MM.1S (cell line): ENCODE measurements at regions not wholly inside any gene's neighbourhood (a gene's known extent, or its start where the extent isn't known, plus 50 kb on each side); places are given as distances from the start of the nearest gene placed in this dataset.

ENCODE experiments used
- DNase-seq: peaks from one replicate; pipeline ENCODE4 v3.0.0-alpha.2; 2015
- H2AFZ ChIP-seq: fragments of 300-600 bp; sonication (generic); 2 replicates; pipeline ENCODE4 v1.6.0; 2016; ENCODE audit warnings: antibody characterized with exemption, low read length
- H3F3A ChIP-seq: fragments of 300-600 bp; sonication (generic); 2 replicates; pipeline ENCODE4 v1.6.1; 2016; ENCODE audit warnings: mild to moderate bottlenecking, antibody characterized with exemption, low read length, moderate library complexity, mixed read lengths; ENCODE audit not compliant: insufficient read depth
- H3K27ac ChIP-seq: fragments of 300-600 bp; sonication (generic); 2 replicates; pipeline ENCODE4 v1.5.1; 2016; ENCODE audit warnings: mild to moderate bottlenecking, low read length
- H3K27me3 ChIP-seq: fragments of 300-600 bp; sonication (generic); replicated peaks from 2 replicates; pipeline ENCODE4 v1.6.0; 2016; ENCODE audit warnings: low read length; ENCODE audit not compliant: insufficient read depth
- H3K36me3 ChIP-seq: fragments of 300-600 bp; sonication (generic); replicated peaks from 2 replicates; pipeline ENCODE4 v1.6.1; 2016; ENCODE audit warnings: mild to moderate bottlenecking, low read length, mixed read lengths; ENCODE audit not compliant: insufficient read depth
- H3K4me1 ChIP-seq: fragments of 300-600 bp; sonication (generic); 2 replicates; pipeline ENCODE4 v1.6.1; 2016; ENCODE audit warnings: low read length, mixed read lengths
- H3K4me2 ChIP-seq: fragments of 300-600 bp; sonication (generic); 2 replicates; pipeline ENCODE4 v1.6.0; 2016; ENCODE audit warnings: low read depth, low read length
- H3K4me3 ChIP-seq: fragments of 300-600 bp; sonication (generic); 2 replicates; pipeline ENCODE4 v1.5.1; 2016; ENCODE audit warnings: low read length, mixed read lengths
- H3K79me2 ChIP-seq: fragments of 300-600 bp; sonication (generic); 2 replicates; pipeline ENCODE4 v1.6.1; 2016; ENCODE audit warnings: mixed run types, low read length, mixed read lengths
- H3K9ac ChIP-seq: fragments of 300-600 bp; sonication (generic); 2 replicates; pipeline ENCODE4 v1.6.1; 2016; ENCODE audit warnings: low read length, mixed read lengths
- H3K9me2 ChIP-seq: fragments of 300-600 bp; sonication (generic); replicated peaks from 2 replicates; pipeline ENCODE4 v1.6.1; 2016; ENCODE audit warnings: mild to moderate bottlenecking, low read length, mixed read lengths; ENCODE audit not compliant: insufficient read depth
- H3K9me3 ChIP-seq: fragments of 300-600 bp; sonication (generic); replicated peaks from 2 replicates; pipeline ENCODE4 v1.6.1; 2016; ENCODE audit warnings: mild to moderate bottlenecking, low read length, mixed read lengths; ENCODE audit not compliant: insufficient read depth
- H4K20me1 ChIP-seq: fragments of 300-600 bp; sonication (generic); 2 replicates; pipeline ENCODE4 v1.6.1; 2016; ENCODE audit warnings: mild to moderate bottlenecking, low read length, moderate library complexity, mixed read lengths; ENCODE audit not compliant: insufficient read depth
- EZH2 ChIP-seq: fragments of 300-600 bp; sonication (generic); optimal IDR thresholded peaks from 2 replicates; pipeline ENCODE3; 2017; ENCODE audit warnings: low read depth, mild to moderate bottlenecking, antibody characterized with exemption, low read length, mixed read lengths
- EZH2phosphoT487 ChIP-seq: fragments of 300-600 bp; sonication (generic); IDR thresholded peaks from 2 replicates; pipeline ENCODE4 v1.6.1; 2018; ENCODE audit warnings: antibody characterized with exemption, low read length
- TF ChIP-seq, protein P1 (sequence below): fragments of 300-600 bp; sonication (generic); IDR thresholded peaks from 2 replicates; pipeline ENCODE4 v1.5.1; 2016; ENCODE audit warnings: antibody characterized with exemption, low read length, mixed read lengths

DNA sequence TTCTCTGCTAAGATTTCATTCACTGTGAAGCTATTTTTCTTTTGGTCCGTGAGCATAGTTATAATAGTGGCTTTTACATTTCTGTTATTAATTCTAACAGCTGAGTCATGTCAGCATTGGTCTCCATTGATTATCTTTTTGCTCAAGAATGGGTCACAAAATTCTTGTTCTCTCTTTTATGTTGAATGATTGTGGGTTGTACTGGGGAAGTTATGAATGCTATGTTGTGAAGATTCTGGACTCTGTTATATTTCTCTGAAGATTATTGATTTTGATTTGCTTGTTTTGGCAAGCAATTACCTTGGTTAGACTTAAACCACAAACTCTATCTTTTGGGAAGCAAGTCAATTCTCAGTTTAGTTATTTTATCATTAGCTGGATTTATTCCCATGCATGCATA is 98.8 kb downstream of the IRX5 start:
- H3K27me3 ChIP-seq = no peaks in the 10 kb centered on the region

DNA sequence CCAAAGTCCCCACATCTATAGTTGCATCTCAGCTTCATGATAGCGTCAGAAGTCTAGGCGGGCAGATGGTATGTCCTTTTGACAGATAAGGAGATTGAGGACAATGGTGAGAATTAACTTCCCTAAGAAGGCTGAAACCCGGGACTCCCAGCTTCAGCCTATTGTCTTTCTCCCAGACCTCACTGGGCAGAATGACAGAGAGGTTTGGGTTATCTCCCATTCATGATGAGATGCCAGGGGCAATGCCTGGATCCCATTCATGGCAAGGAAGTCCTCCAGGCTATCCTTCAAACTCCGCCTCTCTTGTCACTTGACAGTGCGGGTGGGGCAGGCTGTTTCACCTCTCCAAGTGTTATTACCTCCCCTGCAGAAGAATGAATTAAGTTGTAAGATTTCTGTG is 100.3 kb downstream of the IRX5 start:
- Histone ChIP-seq H3K9me2 (no peaks in the 10 kb centered on the region), H3F3A (no peaks in the 10 kb centered on the region), H3K27me3 (no peaks in the 10 kb centered on the region), H3K27ac (no peak overlapping the region), H3K36me3 (no peaks in the 10 kb centered on the region), H3K79me2 (no peaks in the 10 kb centered on the region), H3K9ac (no peak overlapping the region), H2AFZ (no peak overlapping the region), H4K20me1 (no peaks in the 10 kb centered on the region), H3K4me2 (no peak overlapping the region), H3K4me3 (no peak overlapping the region), H3K4me1 (no peaks in the 10 kb centered on the region), H3K9me3 (no peaks in the 10 kb centered on the region)
- no peak for DNase-seq
- no peak for TF ChIP-seq EZH2
- no peak for TF ChIP-seq EZH2phosphoT487
- TF ChIP-seq, protein P1, sequence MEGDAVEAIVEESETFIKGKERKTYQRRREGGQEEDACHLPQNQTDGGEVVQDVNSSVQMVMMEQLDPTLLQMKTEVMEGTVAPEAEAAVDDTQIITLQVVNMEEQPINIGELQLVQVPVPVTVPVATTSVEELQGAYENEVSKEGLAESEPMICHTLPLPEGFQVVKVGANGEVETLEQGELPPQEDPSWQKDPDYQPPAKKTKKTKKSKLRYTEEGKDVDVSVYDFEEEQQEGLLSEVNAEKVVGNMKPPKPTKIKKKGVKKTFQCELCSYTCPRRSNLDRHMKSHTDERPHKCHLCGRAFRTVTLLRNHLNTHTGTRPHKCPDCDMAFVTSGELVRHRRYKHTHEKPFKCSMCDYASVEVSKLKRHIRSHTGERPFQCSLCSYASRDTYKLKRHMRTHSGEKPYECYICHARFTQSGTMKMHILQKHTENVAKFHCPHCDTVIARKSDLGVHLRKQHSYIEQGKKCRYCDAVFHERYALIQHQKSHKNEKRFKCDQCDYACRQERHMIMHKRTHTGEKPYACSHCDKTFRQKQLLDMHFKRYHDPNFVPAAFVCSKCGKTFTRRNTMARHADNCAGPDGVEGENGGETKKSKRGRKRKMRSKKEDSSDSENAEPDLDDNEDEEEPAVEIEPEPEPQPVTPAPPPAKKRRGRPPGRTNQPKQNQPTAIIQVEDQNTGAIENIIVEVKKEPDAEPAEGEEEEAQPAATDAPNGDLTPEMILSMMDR = no peak

More for the DNA sequence above, 98.8 kb downstream of the IRX5 start:
- Histone ChIP-seq H3K4me3 (no peak overlapping the region), H3K4me1 (no peaks in the 10 kb centered on the region), H3K36me3 (no peaks in the 10 kb centered on the region), H3K4me2 (no peak overlapping the region), H3K27ac (no peak overlapping the region), H3K9me3 (no peaks in the 10 kb centered on the region), H3K9ac (no peak overlapping the region), H2AFZ (no peak overlapping the region), H3F3A (no peaks in the 10 kb centered on the region), H3K9me2 (no peaks in the 10 kb centered on the region), H3K79me2 (no peaks in the 10 kb centered on the region), H4K20me1 (no peaks in the 10 kb centered on the region)
- no peak for DNase-seq
- TF ChIP-seq EZH2 (no peak), EZH2phosphoT487 (no peak)
- TF ChIP-seq, protein P1 = no peak

DNA sequence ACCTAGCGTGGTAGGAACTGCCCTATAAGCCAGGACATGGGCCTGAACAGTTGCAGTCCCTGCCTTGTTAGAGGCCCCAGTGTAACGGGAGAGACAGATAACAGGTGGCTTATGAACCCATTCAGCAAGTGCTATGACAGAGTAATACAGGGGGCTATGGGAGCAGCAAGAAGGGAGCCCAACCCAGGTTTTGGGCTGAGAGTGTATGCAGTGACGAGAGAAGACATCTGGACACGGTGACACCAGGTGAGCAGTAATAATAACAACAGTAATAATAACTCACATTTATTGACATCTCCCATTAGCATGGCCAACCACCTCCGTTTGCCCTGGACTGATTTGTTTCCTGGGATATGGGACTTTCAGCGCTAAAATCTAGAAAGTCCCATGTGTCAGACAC is 100.8 kb downstream of the IRX5 start:
- Histone ChIP-seq H3K27me3 (no peaks in the 10 kb centered on the region), H3K9me2 (no peaks in the 10 kb centered on the region)

More for the DNA sequence above, 100.8 kb downstream of the IRX5 start:
- Histone ChIP-seq H3K4me1 (no peaks in the 10 kb centered on the region), H2AFZ (no peak overlapping the region), H4K20me1 (no peaks in the 10 kb centered on the region), H3K79me2 (no peaks in the 10 kb centered on the region), H3F3A (no peaks in the 10 kb centered on the region), H3K9ac (no peak overlapping the region), H3K27ac (no peak overlapping the region), H3K4me2 (no peak overlapping the region), H3K36me3 (no peaks in the 10 kb centered on the region), H3K4me3 (no peak overlapping the region), H3K9me3 (no peaks in the 10 kb centered on the region)
- TF ChIP-seq EZH2 (no peak), EZH2phosphoT487 (no peak)
- TF ChIP-seq, protein P1 = no peak
- no peak for DNase-seq
